ENCODE measurements at regions not wholly inside any gene's neighbourhood (a gene's known extent, or its start where the extent isn't known, plus 50 kb on each side); places are given as distances from the start of the nearest gene placed in this dataset.

DNA sequence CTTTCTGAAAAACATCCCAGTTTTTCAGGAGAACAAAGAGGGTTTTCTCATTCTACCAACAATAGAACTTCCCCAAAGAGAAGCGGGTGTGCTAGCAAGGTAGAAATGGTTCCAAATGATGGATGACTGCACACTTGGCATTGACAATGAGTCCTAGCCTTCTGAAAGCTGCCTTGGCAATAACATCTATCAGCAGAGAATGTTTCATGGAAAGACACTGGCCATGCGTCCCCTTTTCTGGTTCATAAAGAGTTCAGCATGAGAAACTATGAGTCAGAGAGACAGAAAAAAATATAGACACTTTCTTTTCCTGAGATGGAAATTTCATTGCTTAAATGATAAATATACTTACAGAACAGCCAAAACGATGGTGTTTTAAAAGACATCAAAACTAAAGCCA, 236.9 kb upstream of the PRKX start:
- H3K27ac ChIP-seq (ENCODE audit: control insufficient read depth, insufficient read depth, low read length), result no peak overlapping the region

DNA sequence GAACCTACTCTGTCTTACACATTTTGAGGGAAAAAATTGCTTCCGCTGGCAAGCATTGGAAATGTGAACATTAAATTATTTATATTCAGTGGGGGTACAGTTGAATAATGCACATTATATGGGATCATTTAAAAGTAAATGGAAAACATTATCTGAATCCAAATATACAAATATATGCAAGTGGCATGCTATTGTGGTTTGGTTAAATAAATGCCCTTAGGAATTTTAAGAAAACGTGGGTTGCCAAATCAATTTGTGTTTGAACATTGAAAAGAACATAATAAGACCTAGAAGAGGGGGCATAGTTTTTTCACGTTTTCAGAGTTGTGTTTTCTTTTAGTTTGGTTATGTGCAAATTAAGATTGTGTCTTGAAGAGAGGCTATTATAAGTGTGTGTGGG, 230.5 kb upstream of the PRKX start:
- no peaks in the 10 kb centered on the region for H3K27me3 ChIP-seq (ENCODE audit: control insufficient read depth, extremely low read depth, insufficient read depth, low read length)
- FAIRE-seq (no peak), DNase-seq (ENCODE audit: low read depth, low spot score) (no peak)
- H3K9me1 ChIP-seq (ENCODE audit: control insufficient read depth, extremely low read depth, insufficient read depth, low read length), result no peaks in the 10 kb centered on the region
- TF ChIP-seq EZH2 (IDR thresholded peaks at IDR 0.05; ENCODE audit: low read length), result no peak
- TF ChIP-seq, protein P1, sequence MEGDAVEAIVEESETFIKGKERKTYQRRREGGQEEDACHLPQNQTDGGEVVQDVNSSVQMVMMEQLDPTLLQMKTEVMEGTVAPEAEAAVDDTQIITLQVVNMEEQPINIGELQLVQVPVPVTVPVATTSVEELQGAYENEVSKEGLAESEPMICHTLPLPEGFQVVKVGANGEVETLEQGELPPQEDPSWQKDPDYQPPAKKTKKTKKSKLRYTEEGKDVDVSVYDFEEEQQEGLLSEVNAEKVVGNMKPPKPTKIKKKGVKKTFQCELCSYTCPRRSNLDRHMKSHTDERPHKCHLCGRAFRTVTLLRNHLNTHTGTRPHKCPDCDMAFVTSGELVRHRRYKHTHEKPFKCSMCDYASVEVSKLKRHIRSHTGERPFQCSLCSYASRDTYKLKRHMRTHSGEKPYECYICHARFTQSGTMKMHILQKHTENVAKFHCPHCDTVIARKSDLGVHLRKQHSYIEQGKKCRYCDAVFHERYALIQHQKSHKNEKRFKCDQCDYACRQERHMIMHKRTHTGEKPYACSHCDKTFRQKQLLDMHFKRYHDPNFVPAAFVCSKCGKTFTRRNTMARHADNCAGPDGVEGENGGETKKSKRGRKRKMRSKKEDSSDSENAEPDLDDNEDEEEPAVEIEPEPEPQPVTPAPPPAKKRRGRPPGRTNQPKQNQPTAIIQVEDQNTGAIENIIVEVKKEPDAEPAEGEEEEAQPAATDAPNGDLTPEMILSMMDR (optimal IDR thresholded peaks at IDR 0.05 in 1 of 3, IDR thresholded peaks at IDR 0.05 in 1 of 3, conservative IDR thresholded peaks at IDR 0.05 in 1 of 3; ENCODE audit: extremely low read depth in 1 of 3, insufficient read depth in 2 of 3, low read length in 3 of 3), result no peak
- dilution Hi-C loops (cut with MboI; ENCODE audit: extremely low pct_ligation_motif_present, low sequenced_read_pairs), result no loop called here
- no peaks in the 10 kb centered on the region for H3K4me1 ChIP-seq (ENCODE audit: control insufficient read depth, extremely low read depth, insufficient read depth, low read length)
- no peak overlapping the region for H3K9ac ChIP-seq (ENCODE audit: control insufficient read depth, extremely low read depth, insufficient read depth, low read length)
- H3K4me3 ChIP-seq (ENCODE audit: control insufficient read depth in 2 of 3, extremely low read depth in 1 of 3, insufficient read depth in 2 of 3, low read depth in 1 of 3, low read length in 3 of 3), result no peak overlapping the region
- H3K9me3 ChIP-seq (ENCODE audit: control insufficient read depth, low read depth, low read length), result no peaks in the 10 kb centered on the region
- no peak overlapping the region for H3K4me2 ChIP-seq (ENCODE audit: control insufficient read depth, extremely low read depth, insufficient read depth, low read depth, low read length)
- no peaks in the 10 kb centered on the region for H4K20me1 ChIP-seq (ENCODE audit: control insufficient read depth, extremely low read depth, insufficient read depth, low read length)
- no peaks in the 10 kb centered on the region for H3K36me3 ChIP-seq (ENCODE audit: control insufficient read depth in 2 of 2, extremely low read depth in 1 of 2, insufficient read depth in 2 of 2, low read length in 2 of 2)
- no peak overlapping the region for H3K27ac ChIP-seq (ENCODE audit: control insufficient read depth, insufficient read depth, low read length)
- H3K79me2 ChIP-seq (ENCODE audit: control insufficient read depth, insufficient read depth, low read length), result no peaks in the 10 kb centered on the region
- no peak overlapping the region for H2AFZ ChIP-seq (ENCODE audit: control insufficient read depth, low read length)

More for the DNA sequence above, 236.9 kb upstream of the PRKX start:
- Histone ChIP-seq H3K4me3 (ENCODE audit: control insufficient read depth in 2 of 3, extremely low read depth in 1 of 3, insufficient read depth in 2 of 3, low read depth in 1 of 3, low read length in 3 of 3) (no peak overlapping the region), H3K36me3 (ENCODE audit: control insufficient read depth in 2 of 2, extremely low read depth in 1 of 2, insufficient read depth in 2 of 2, low read length in 2 of 2) (no peaks in the 10 kb centered on the region), H4K20me1 (ENCODE audit: control insufficient read depth, extremely low read depth, insufficient read depth, low read length) (no peaks in the 10 kb centered on the region), H3K9me1 (ENCODE audit: control insufficient read depth, extremely low read depth, insufficient read depth, low read length) (no peaks in the 10 kb centered on the region), H3K9ac (ENCODE audit: control insufficient read depth, extremely low read depth, insufficient read depth, low read length) (no peak overlapping the region), H3K9me3 (ENCODE audit: control insufficient read depth, low read depth, low read length) (no peaks in the 10 kb centered on the region), H3K4me1 (ENCODE audit: control insufficient read depth, extremely low read depth, insufficient read depth, low read length) (no peaks in the 10 kb centered on the region), H3K4me2 (ENCODE audit: control insufficient read depth, extremely low read depth, insufficient read depth, low read depth, low read length) (no peak overlapping the region), H2AFZ (ENCODE audit: control insufficient read depth, low read length) (no peak overlapping the region), H3K79me2 (ENCODE audit: control insufficient read depth, insufficient read depth, low read length) (no peaks in the 10 kb centered on the region), H3K27me3 (ENCODE audit: control insufficient read depth, extremely low read depth, insufficient read depth, low read length) (no peaks in the 10 kb centered on the region)
- FAIRE-seq, result no peak
- no peak for TF ChIP-seq EZH2 (IDR thresholded peaks at IDR 0.05; ENCODE audit: low read length)
- TF ChIP-seq, protein P1 (optimal IDR thresholded peaks at IDR 0.05 in 1 of 3, IDR thresholded peaks at IDR 0.05 in 1 of 3, conservative IDR thresholded peaks at IDR 0.05 in 1 of 3; ENCODE audit: extremely low read depth in 1 of 3, insufficient read depth in 2 of 3, low read length in 3 of 3), result no peak
- dilution Hi-C loops (cut with MboI; ENCODE audit: extremely low pct_ligation_motif_present, low sequenced_read_pairs), result no loop called here
- no peak for DNase-seq (ENCODE audit: low read depth, low spot score)
